ENCODE measurements at regions not wholly inside any gene's neighbourhood (a gene's known extent, or its start where the extent isn't known, plus 50 kb on each side); places are given as distances from the start of the nearest gene placed in this dataset.
A peak's percentile ranks its signal among the peaks of the same experiment; 100 is the strongest.
"Not testable (repeated sequence)": the region's sequence is repeated elsewhere in the genome, so short reads cannot be mapped to it uniquely, and the experiment has no call there.

DNA sequence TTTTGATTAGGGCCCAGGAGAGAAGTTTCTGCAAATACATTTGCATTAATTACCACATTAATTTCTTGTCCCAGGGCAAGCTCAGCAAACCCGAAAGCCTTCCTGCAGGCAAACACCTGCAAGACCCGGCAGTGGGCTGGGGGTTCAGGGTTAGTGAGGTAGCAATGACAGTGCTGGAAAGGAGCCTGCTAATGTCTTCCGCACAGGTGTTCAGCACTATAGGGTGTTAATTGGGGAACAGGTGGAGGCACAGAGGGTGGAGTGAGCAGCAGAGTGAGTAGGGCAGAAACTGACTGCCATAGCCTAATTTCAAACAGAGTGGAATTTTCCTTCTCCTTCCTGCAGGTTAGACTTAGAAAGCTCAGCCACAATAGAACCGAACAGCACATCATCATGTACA is 50.9 kb upstream of the UBASH3B start:
- no peak for DNase-seq (ENCODE audit: low spot score)

DNA sequence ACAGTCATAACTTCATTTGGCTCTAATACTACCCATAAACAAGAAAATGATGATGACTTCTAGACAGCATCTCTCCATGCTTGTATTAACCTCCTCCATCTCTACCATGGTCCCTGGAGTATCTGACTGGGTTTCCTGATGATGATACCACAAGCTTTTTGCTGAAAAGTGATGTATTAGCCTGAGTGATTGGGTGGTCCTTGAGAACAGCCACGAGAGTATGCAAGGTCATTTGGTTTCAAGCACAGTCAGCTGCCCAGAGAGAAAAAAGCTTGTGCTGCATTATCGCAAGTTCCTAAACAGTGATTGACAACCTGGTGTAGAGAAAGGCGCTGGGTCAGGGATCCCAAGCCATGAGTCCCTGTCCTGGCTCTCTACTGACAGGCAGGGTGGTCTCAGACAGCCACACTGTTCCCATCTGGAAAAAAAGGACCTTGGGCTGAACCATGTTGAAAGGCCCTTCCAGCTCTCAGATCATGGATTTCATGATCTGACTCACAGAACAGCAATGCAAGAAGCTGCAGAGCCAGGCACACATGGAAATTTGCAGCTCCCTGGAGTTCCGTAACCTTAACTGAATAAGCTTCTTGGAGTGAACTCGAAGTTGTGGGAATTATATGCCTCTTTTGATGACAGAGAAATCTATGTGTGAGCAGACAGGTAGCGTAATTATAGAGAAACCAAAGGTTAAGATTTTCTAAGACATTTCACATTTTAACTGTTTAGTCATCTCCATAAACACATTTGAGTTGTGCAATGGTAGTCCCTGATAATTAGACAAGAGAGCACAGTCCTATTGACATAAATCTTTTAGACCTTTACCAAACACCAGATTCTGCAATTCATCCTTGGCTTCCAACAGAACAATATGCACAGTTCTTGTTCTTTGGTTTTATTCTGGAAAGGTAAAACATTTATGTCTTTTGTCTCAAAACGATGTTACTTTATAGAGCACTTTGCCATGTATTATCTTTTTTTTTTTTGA is 54.1 kb upstream of the UBASH3B start:
- no peak for DNase-seq (ENCODE audit: low spot score)

DNA sequence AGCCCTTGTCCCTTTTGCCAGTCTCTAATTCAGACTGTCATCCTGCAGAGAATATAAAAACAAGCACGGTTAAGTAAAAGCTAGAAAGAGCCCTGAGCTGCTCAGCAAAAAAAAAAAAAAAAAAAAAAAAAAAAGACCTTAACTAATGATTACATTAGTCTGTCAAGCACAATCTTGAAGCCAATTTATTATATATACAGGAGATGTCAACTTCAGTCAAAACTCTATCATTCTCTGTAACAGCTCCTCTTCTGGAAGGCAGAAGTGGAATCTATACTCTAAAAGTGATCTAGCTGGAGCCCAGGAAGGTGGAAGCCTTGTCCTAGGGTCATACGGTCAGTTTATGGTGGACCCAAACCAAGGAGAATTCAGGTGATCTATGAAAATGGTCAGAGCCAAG is 55.2 kb upstream of the UBASH3B start:
- DNase-seq (ENCODE audit: low spot score) = no peak

DNA sequence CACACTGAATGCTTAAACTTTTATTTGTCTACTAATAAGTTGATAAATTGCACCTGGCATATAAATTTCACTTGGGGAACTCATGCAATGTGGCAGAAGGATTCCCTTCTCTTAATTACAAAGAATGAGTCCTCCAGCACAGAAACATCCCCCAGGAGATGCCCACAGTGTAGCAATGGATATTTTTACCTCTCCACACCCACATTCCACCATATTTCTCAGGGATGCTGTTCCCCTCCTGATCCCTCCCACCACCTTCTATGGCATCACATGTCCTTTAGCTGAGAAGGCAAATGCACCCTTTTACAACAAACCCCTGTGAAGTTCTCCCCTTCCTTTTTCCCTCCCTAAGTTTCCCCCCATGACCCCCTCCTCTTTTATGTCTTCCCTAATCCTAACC is 56.1 kb upstream of the UBASH3B start:
- no peak for DNase-seq (ENCODE audit: low spot score)

DNA sequence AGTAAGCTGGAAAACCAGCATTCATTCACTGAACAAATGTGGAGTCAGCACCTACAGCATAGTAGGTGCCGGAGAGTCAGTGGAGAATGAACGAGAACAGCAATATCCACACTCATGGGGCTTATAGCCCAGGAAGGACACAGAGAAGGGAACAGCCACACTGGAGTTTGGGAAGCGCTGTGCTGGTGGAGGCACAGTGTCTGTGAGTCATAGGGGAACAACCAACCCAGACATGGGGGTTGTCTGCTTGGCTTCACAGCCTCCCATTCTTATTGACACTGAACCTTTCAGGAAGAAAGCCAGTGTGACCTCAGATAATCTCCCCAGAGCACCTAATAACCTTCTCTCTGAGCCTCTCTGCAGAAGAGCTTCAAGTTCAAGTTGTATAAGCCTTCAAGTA is 56.6 kb upstream of the UBASH3B start:
- no peak for DNase-seq (ENCODE audit: low spot score)

DNA sequence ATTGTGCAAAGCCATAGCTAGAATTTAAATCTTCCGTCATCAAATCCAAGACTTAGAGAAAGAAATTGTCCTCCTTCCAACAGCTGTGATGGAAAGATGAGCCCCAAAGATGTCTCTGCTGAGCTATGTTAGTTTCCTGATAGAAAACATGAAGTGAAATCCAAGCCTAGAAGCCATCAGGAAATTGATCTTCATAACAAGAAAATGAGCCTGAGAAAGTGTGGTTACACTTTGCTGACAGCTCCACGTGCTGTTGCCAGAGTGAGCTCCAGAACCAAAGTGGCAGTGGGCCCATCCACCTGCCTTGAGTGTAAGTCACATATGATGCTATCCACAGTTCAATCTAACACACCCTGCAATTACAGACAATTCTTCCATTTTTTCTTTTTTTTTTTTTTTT is 58.0 kb upstream of the UBASH3B start:
- DNase-seq (ENCODE audit: low spot score) = no peak

DNA sequence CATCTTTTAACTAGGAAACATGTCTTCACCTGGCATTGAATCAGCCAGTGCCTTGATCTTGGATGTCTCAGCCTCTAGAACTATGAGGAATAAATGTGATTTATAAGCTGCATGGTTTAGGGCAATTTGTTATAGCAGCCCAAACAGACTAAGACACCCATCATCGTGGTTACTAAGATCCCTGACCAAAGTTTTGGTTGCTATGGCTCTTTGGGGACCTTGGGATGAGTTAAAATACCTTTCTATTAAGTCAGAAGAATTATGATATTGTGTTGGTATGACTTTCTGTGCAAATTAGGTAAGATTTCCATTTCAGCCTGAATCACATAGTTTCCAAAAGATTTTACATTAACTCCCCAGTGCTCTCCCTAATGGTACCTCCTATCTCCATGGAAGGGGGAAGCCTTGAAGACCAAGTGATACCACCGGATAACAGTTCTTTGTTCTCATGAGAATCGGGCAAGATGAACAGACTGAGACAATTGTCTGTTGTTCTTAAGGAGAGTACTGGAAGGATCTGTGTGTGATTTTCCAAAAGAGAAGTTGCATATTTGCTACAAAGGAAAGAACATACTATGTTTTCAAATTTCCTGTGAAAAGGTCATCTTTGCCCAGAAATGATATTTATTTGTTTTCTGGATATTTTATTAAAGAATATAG is 60.4 kb upstream of the UBASH3B start:
- no peak for DNase-seq (ENCODE audit: low spot score)

DNA sequence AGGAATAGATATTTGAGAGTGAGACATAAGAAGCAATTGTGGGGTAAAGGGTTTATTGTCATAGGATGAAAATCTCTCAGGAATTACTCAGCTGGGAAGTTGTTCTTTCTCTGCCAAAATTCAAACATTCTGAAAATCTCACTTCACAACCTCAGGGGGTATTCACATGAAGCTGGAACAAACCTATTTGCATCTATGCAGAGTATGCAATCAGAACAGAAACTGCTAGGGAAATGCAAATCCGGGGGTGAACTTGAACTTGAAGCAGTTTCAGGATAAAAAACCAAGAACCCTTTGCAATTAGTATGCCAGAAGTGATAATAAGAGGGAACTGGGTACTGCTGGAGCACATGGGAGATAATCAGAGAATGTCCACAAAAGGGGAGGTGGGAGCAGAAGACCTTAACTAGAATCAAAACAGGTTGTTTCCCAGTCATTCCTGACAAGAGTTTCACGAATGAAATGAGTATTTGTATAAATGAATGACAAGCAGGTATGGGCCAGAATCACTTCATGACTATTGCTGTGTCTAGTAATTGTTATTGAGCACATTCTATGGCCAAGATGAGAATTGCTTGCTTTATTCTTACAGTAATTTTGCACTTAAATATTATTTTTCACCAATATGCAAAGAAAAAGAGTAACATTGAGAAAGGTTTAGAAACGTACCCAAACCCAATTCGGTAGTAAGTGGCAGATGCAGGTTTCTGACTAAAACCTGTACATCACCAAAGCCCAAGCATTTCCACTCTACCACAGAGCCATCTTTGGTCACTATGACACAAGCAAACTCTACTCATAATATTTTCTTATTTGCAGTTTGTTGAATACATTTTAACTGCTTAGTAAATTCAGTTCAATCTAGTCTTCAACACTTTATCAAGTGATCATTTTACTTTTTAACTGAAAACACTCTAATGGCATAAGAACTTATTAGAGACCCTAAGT is 61.8 kb upstream of the UBASH3B start:
- no peak for DNase-seq (ENCODE audit: low spot score)

DNA sequence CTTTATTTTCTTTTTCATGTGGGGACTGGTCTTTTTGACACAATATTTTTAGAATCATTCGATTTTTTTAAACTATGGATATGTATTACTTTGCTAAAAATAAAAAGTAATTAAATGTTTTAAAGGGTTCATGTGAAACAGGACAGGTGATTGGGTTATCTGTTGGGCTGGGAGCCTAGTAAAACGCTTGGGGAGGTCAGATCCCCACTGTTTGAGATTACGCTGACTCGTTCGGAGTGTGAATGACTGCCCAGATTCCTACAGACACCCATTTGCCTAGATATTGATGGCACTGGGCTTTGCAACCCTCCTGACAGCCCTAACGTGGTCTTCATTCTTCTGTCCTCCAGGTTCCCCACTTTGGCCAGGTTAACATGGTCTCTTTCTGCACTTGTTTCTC is 62.9 kb upstream of the UBASH3B start:
- no peak for DNase-seq (ENCODE audit: low spot score)

DNA sequence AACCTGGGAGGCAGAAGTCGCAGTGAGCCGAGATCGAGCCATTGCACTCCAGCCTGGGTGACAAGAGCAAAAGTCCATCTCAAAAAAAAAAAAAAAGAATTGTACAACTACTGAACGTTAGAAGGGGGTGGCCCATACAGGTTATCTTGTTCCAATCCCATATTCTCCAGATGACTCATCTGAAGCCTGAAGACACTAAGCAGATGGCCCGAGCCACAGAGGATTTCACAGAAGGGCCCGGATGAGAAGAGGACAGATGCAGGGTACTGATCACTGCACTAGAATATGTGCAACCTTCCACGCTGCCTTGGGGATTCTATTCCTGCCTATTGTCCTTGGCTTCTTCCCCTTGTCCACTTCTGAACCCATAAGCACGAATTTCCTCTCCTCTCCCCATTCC is 70.9 kb upstream of the UBASH3B start:
- no peak for DNase-seq (ENCODE audit: low spot score)

DNA sequence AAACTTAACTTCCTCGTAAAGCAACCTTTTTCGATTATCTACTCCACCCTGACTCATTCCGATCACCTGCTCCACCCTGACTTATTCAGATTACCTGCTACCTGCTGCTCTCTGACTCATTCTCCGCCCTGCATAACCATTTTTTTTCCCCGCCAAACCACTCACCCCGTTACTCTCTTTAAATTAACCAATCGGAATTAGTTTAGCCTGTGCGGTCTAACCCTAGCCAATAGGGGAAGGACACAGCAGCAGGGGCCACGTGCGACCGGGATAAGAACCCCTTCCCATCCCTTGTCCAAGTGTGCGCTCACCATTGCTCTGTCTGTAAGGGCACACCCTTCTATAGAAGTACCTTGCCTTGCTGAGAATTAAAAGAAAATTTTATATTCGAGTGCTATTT is 75.5 kb upstream of the UBASH3B start:
- peak; percentile 85 for DNase-seq (ENCODE audit: low spot score)

DNA sequence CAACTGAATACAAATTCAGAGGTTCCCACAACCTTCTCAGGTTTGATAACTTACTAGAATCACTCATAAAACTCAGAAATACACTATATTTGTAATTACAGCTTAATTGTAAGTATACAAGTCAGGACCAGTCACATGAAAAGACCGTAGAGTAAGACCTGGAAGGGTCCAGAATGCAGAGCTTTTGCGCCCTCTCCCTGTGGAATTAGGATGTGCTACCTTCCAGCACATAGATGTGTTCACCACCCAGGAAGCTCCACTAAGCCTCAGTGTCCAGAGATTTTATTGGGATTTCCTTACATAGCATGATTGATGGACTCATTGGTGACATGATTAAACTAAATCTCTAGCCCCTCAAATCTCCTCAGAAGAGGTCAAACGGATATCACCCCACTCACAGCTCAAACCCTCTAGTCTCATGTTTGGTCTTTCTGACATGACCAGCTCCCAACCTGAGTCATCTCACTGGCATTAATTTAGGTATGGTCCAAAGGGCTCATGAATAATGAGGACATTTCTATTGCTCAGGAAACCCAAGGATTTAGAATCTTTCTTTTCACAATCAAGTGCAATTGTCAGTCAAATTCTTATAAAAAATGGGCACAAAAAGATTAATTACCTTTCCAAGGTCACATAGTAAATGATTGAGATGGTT is 77.2 kb upstream of the UBASH3B start:
- DNase-seq (ENCODE audit: low spot score) = no peak

DNA sequence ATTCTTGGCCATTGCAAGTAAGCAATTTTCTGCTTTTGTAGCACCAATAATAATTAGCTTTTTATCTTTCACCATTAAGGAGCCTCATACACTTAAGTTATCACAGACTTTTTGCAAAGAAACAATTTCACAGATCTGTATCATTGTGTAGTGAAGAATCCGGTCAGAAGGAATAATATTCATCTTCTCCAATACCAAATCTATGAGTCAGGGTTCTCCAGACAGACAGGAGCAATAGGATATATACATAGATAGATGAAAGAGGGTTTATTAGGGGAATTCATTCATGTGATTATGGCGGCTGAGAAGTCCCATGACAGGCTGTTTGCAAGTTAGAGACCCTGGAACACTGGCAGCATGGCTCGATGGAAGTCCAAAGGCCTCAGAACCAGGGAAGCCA is 82.9 kb upstream of the UBASH3B start:
- DNase-seq (ENCODE audit: low spot score) = no peak

DNA sequence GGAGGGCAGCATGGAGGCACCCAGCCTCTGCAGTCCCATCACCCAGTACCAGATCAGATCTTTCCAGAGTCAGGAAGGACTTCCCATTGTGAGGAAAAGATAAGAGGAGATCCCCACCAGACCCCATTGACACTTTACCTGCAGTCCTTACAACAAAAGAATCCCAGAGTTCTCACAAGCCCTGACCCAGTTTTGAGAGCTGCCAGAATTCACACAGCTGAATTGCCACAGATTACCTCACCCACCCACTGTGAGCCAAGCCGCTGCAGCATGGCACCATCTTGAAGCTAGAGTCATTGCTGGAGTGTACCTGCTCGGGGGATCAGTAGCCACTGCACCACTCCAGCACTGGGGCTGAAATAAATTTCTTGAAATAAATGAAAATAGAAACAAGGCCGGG is 91.8 kb upstream of the UBASH3B start:
- DNase-seq (ENCODE audit: low spot score) = no peak

DNA sequence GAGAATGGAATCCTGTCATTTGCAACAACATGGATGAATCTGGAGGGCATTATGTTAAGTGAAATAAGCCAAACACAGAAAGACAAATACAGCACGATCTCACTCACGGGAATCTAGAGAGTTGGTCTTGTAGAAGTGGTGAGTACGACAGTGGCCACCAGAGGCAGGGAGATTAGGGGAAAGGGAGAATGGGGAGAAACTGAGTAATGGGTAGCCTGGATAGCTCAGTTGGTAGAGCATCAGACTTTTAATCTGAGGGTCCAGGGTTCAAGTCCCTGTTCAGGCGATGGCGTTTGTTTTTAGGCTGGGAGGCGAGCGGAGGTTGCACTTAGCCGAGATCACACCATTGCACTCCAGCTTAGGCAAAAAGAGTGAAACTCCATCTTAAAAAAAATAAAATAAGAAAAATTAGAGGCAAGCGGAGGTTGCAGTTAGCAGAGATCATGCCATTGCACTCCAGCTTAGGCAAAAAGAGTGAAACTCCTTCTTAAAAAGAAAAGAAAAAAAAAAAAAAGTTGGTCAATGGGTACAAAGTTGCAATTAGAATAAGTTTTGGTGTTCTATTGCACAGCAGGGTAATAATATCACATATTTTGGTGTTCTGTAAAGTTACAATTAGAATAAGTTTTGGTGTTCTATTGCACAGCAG is 95.7 kb upstream of the UBASH3B start:
- DNase-seq (ENCODE audit: low spot score) = no peak

DNA sequence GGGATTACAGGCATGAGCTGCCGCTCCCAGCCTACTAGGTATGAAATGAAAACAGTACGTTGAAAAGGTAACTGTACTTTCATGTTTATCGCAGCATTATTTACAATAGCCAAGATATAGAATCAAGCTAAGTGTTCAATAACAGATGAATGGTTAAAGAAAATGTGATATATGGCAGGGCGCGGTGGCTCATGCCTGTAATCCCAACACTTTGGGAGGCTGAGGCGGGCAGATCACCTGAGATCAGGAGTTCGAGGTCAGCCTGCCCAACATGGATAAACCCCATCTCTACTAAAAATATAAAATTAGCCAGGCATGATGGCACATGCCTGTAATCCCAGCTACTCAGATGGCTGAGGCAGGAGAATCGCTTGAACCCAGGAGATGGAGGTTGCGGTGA is 96.3 kb upstream of the UBASH3B start:
- DNase-seq (ENCODE audit: low spot score) = not testable (repeated sequence)

DNA sequence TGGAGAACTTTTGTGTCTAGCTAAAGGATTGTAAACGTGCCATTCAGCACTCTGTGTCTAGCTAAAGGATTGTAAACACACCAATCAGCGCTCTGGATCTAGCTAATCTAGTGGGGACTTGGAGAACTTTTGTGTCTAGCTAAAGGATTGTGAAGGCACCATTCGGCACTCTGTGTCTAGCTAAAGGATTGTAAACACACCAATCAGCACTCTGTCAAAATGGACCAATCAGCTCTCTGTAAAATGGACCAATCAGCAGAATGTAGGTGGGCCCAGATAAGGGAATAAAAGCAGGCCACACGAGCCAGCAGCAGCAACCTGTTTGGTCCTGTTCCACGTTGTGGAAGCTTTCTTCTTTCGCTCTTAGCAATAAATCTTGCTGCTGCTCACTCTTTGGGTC is 98.4 kb upstream of the UBASH3B start:
- DNase-seq (ENCODE audit: low spot score) = not testable (repeated sequence)

DNA sequence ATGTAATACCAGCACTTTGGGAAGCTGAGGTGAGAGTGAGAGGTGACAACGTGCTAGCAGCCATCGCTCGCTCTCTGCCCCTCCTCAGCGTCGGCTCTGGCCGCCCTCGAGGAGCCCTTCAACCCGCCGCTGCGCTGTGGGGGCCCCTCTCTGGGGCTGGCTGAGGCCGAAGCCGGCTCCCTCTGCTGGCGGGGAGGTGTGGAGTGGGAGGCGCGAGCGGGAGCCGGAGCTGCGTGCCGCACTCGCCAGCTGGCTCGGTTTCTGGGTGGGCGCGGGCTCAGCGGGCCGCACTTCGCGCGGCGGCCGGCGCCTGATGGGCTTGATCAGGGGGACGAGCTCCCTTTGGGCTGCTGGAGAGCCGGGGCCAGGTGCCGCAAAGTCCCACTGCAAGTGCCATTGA is 98.9 kb upstream of the UBASH3B start:
- no peak for DNase-seq (ENCODE audit: low spot score)

DNA sequence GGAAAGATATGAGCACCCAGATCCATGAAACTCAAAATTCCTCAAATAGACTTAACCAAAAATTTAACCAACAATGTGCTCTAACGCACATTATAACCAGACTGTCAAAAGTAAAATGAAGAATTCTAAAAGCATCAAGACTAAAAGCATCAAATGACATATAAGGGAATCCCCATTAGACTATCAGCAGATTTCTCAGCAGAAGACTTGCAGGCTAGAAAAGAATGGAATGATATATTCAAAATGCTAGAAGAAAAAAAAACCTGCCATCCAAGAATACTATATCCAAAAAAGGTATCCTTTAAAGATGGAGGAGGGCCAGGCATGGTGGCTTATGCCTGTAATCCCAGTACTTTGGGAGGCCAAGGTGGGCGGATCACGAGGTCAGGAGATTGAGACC is 117.5 kb upstream of the UBASH3B start:
- DNase-seq (ENCODE audit: low spot score) = no peak

DNA sequence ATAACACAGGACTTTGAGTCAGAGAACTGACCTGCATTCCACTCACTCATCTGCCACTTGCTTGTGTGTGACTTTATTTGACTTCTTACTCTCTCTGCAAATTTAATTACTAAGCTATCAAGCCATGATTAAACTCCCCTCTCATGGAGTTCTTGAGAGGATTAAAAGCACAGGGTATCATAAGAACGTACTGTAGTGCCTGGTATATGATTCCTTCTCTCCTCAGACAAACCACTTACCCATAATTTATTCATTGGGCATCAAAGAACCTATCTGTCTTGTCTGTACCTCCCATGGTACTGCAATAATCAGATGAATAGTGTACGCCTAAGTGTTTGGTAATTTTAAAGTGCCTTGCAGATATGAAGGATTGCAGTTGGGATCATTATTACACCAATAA is 130.6 kb upstream of the UBASH3B start:
- DNase-seq (ENCODE audit: low spot score) = no peak
